GM12878 (cell line): ENCODE measurements at regions not wholly inside any gene's neighbourhood (a gene's known extent, or its start where the extent isn't known, plus 50 kb on each side); places are given as distances from the start of the nearest gene placed in this dataset.

Experiments used
- CBX3 ChIP-seq: fragments of 200-600 bp; sonication (generic); IDR thresholded peaks from 2 replicates; pipeline ENCODE4 v1.6.1; 2016; ENCODE audit warnings: low read depth, borderline replicate concordance
- CBX5 ChIP-seq: sonication (generic); IDR thresholded peaks from 2 replicates; pipeline ENCODE4 v1.6.1; 2016; ENCODE audit warnings: low read depth, moderate library complexity, mild to moderate bottlenecking, inconsistent platforms
- HCFC1 ChIP-seq: fragments of 150-350 bp; IDR thresholded peaks from 2 replicates; pipeline ENCODE4 v1.6.1; 2014; ENCODE audit warnings: low read length
- IRF3 ChIP-seq: fragments of 450-650 bp; IDR thresholded peaks from 2 replicates; pipeline ENCODE4 v1.6.1; 2014; ENCODE audit warnings: mild to moderate bottlenecking
- NR2C2 ChIP-seq: IDR thresholded peaks from 2 replicates; pipeline ENCODE4 v1.6.1; 2011; ENCODE audit warnings: borderline replicate concordance, low read depth; ENCODE audit not compliant: control insufficient read depth, insufficient read length
- POLR2A ChIP-seq: IDR thresholded peaks from 2 replicates; pipeline ENCODE4 v1.6.1; 2011; ENCODE audit warnings: low read depth, mild to moderate bottlenecking, low read length
- TARDBP ChIP-seq: IDR thresholded peaks from 2 replicates; pipeline ENCODE4 v1.6.1; 2016; ENCODE audit warnings: borderline replicate concordance
- ZBTB11 ChIP-seq: fragments of 450-650 bp; formaldehyde crosslinking; IDR thresholded peaks from 2 replicates; pipeline ENCODE4 v1.5.0; 2022; ENCODE audit warnings: mild to moderate bottlenecking, missing genetic modification characterization
- ZNF622 ChIP-seq: fragments of 450-650 bp; IDR thresholded peaks from 2 replicates; pipeline ENCODE4 v1.6.1; 2017; ENCODE audit warnings: mild to moderate bottlenecking, inconsistent platforms
- ZNF687 ChIP-seq: fragments of 450-650 bp; IDR thresholded peaks from 2 replicates; pipeline ENCODE4 v1.6.1; 2017; ENCODE audit warnings: mild to moderate bottlenecking, moderate library complexity

- TF ChIP-seq ZBTB11 (CRISPR knock-in tag), result no peak
- TF ChIP-seq ZNF687, result no peak
- TF ChIP-seq ZNF622, result no peak
- TF ChIP-seq CBX5, result no peak
- TF ChIP-seq IRF3, result no peak
- TF ChIP-seq CBX3, result no peak
- no peak for TF ChIP-seq HCFC1
- TF ChIP-seq NR2C2, result no peak
- TF ChIP-seq TARDBP, result no peak
- TF ChIP-seq POLR2A, result no peak
Measured at GRCh38 chr9:113753398-113754119, 122.5 kb upstream of the ZNF618 start (continued).
